Stimulated activated CD4-positive, alpha-beta T cell treated with anti-CD3 and anti-CD28 coated beads, Interleukin-2, amount 100 ng/mL, for 48 hours (primary cell): ENCODE measurements at regions not wholly inside any gene's neighbourhood (a gene's known extent, or its start where the extent isn't known, plus 50 kb on each side); places are given as distances from the start of the nearest gene placed in this dataset.

Source experiments
- DNase-seq, 2 donors: peaks; one replicate each; pipeline ENCODE4 v3.0.0-alpha.2; 2020

DNA sequence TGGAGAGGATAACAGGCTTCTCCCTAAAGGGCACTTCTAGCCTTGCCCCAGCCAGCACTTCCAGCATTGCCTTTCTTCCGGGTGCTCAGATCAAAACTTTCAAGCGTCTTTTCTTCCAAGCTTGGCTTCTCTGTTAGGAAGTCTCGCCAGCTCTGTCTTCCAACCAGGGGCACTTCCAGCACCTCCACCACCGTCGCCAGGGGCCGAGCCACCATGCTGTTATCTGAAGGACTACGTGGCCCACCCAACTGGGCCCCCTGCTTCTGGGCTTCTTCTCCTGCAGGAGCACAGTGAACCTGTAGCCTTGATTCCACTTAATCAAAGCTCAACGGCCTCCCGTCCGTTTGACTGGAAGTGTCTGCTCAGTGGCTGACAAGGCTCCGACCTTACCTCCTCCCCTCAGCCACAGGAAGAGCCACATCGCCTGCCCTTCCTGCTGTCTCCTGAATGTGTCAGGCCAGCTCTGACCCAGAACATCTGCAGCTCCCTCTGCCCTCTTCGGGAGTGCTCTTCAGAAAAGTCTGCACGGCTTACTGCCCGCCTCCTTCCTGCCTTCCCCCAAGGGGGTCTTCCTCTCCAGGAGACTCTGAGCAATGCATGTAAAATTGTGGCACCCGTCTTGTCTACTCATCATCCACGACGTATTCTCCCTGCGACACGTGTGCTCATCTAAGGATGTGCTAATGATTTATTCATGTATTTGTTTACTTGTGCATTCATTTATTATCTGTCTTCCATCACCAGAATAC is 527.0 kb downstream of the CDH26 start:
- DNase-seq = no peak

- DNase-seq = no peak
These were observed 528.1 kb downstream of the CDH26 start for GRCh38 chr20:60486315-60486714.

DNA sequence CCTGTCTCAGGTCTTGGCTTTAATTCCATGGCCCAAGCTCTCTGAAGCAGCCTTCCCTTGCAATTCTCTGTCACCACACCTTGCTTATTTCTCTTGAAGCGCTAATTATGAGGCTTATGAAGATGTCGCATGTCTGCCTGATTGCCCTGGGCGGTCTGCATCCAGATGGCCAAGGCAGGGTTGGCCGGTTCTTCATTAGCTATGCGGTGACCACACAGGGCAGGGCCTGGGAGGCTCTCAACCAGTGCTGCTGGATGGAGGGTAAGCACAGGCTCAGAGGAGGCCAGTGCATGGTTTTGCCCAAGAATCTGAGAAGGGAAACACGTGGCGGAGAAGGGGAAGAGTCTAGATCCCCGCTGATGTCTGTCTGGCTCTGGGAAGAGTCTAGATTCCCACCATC is 528.7 kb downstream of the CDH26 start:
- no peak for DNase-seq

DNA sequence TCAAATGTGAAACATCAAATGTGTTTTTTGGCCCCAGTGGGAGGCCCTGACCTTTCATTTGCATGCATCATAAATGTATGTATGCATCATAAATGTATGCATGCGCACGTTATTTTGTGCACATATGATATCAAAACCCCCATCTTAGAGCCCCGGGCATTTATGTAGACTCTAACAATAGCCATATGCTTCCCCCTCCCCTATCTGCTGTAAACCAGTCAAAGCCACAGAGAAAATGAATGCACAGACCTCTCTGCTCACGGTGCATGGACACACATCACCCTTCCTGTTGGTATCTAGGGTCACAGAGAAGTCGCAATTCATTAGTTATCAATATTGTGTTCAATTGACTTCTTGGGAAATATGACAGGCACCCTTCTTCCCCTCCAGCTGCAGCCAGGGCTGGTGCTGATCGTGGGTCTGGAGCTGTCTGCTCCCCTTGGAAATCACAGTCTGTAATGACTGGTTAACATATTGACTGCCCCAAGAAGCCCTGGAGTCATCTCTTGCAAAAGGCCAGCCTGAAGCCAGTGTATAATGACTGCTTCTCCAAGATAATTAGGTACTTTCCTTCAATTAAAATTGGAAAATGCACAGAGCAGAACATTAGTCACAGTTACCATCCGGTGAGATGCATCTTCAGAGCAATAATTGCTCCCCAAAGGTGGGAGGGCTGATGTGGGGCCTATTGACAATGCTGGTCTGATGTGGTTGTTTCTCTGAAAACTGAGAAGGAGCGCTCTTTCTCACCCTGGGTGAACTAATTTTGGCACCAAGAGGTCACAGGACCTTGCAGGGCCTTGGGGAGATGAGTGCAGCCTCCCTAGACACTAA is 532.2 kb downstream of the CDH26 start:
- no peak for DNase-seq

GRCh38 chr20:60491051-60491581 is 532.9 kb downstream of the CDH26 start:
- no peak for DNase-seq

DNA sequence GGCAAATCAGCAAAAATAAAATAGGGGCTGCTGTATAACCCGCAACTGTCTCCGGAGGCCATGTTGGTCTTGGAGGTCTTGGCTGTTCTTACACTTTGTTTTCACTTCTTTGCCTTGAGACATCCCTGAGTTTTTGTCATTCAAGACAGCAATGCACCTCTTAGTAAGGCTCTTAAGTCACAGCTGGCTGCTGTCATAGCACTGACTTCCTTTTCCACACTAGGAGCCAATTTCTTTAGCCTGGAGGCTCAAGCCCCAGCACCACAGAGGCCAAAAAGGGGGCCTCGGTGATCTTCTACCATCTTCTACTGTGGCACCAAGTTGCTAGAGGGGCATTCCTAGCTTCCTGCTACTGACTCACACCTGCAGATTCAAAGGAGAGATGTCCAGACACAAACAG is 536.3 kb downstream of the CDH26 start:
- DNase-seq = no peak

DNA sequence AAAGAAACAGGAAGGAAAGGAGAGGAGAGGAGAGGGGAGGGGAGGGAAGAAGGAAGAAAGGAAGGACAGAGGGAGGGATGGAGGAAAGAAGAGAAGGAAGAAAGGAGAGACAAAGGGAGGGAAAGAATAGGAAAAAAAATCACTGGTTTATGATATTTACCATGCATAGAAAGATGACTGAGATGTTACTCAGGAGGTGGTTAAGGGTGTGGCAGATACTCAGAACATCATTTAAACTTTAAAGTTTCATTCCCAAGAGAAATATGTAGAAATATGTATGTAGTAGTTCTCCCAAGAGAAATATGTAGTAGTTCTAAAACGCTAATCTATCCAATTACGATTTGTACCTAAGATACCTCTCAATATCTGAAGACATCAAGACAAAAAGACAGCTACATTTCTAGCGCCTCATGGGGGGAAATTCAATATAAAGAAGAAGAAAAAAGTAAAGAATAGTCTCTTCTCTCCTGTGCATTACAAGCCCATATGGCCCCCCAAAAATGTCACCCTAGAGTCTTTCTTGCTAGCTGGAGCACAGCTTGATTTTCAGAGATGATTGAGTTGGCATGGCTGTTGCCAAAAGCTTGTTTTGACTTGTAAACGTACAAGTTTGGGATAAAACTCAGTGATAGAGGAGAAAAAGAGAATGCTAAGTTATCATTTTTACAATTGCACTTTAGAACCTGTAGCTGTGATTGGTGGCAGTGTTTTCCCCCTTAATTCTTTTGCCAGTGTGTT is 539.2 kb downstream of the CDH26 start:
- no peak for DNase-seq

DNA sequence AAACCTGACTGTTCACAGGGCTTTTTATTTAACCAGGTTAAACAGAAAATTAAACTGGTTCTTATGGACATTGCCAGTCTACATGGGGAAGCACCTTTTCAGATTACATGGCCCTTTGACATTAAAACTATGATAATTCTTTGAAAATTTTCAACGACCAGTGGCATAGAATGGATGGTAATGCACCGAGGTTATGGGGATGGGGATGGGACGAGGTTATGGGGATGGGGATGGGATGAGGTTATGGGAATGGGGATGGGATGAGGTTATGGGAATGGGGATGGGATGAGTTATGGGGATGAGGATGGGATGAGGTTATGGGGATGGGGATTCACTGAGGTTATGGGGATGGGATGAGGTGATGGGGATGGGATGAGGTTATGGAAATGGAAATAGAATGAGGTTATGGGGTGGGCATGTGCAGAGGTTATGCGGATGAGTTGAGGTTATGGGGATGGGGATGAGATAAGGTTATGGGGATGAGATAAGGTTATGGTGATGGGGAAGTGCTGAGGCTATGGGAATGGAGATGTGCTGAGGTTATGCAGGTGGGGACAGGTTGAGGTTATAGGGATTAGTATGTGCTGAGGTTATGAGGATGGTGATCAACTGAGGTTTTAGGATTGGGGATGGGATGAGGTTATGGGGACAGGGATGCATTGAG is 541.9 kb downstream of the CDH26 start:
- no peak for DNase-seq

DNA sequence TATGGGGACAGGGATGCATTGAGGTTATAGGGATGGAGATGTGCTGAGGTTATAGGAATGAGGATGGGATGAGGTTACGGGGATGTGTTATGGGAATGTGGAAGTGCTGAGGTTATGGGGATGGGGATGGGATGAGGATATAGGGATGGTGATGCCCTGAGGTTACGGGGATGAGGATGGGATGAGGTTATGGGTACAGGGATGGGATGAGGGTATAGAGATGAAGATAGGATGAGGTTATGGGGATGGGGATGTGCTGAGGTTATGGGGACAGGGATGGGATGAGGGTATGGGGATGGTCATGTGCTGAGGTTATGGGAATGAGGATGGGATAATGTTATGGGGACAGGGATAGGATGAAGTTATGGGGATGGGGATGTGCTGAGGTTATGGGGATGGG is 542.8 kb downstream of the CDH26 start:
- no peak for DNase-seq

DNA sequence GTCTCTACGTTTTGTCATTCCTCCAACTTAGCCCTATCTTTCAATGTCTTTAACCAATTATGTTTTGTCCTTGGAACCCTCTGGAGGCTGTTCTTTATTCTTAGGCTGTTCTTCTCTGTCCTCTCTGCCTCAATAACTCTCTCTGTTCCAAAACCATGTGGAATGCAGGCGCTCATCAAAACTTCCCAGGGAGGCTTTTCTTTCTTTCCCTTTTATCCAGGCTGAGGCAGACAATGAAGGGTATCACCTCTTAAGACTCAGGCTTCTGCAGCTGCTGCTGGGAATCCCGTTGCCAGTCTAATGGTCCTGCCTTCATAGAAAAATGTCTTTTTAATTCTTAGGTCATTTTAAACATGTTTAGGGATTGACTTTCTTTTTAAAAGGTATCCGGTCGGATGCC is 544.7 kb downstream of the CDH26 start:
- DNase-seq = no peak

DNA sequence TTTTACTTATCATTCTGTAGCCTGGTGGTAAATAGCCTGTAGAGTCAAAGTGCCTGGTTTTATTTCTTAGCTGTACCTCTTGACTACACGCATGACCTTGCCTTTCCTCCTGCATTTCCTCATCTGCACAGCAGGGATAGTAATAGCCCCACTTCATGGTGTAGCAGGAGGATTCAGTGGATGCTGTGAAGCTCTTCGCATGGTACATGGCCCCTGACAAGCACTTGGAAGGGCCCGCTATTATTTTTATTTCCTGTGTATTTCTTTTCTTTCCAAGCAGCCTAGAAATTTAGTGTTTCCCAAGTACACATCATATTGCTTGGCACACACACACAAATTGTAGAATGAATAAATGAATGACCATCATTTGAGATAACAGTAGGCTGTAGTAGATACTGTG is 547.2 kb downstream of the CDH26 start:
- no peak for DNase-seq

DNA sequence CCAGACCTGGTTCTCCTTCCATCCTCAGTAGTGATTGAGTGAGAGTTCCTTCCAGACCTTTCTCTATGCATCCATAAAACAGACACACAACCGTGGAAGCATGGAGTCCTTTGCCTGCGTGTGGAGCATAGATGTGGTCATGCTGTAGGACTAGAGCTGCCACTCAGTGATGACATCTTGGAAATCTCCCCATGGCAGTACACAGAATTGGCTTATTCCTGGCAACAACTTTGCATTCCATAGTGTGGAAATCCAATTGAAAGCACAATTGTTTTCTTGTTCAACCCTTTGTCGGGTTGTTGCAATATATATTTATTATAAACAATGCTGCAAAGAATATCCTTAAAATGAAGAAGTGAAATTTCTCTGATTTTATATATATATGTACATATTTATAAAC is 547.8 kb downstream of the CDH26 start:
- no peak for DNase-seq

- DNase-seq = no peak
These were observed 549.0 kb downstream of the CDH26 start for GRCh38 chr20:60507087-60507694.

DNA sequence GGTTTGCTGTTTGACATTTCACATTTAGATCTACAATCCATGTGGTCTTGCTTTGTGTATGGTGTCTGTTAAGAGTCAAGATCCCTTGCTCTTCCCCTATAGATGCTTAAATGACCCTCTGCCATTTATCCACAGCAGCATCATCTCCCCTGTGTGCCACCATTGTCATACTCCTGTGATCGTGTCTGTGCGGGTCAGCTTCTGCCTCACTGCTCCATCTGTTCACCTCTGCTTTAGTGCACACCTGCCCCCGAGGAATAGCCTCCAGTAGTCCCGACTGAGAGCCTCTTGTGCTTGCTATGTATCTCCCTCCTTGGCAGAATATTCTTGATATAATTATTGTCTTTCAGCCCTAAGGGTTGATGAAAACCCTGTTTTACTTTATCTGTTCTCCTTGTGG is 551.2 kb downstream of the CDH26 start:
- no peak for DNase-seq

DNA sequence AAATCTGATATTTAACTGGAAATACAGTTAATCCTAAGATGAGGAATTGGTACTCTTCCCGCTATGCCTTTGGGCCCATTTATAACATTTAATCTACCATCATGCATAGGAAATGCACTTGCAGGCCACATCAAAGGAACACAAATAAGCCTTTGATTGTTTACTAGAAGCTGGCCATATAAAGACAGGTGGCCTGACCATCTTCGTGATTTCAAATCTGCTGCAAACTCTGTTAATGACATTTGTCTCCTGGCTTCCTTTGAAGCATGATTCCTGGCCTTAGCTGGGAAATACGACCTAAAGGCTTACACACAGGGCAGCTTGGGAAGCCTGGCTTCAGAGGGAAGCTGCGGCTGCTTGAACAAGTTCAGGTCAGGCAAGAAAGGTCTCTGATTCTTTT is 552.1 kb downstream of the CDH26 start:
- no peak for DNase-seq

GRCh38 chr20:60512443-60512842 is 554.2 kb downstream of the CDH26 start:
- no peak for DNase-seq

- no peak for DNase-seq
These were observed 554.9 kb downstream of the CDH26 start for GRCh38 chr20:60513141-60513540.

GRCh38 chr20:60516442-60516841 is 558.2 kb downstream of the CDH26 start:
- no peak for DNase-seq

GRCh38 chr20:60518022-60518421 is 559.8 kb downstream of the CDH26 start:
- DNase-seq = no peak

DNA sequence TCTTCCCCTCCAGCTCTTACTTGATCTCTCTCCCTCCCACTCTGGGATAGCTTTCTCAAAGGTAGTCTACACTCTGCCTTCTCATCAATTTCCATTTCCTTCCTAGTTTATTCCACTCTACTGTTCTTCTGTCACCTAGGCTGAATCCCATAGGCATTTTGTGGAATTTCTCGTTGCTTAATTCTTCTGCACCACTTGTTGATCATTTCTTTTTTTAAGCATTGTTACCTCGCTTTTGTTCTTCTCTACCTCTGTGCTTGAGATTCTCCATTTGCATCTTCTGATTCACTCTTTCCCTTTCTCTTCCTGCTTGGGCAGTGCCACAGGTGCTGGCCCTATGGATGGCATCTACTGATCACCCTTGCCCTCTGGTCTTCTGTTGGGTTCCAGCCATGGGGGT is 567.2 kb downstream of the CDH26 start:
- DNase-seq = no peak

- DNase-seq = no peak
These were observed 569.4 kb downstream of the CDH26 start for GRCh38 chr20:60527656-60528055.

- DNase-seq = no peak
These were observed 569.9 kb downstream of the CDH26 start for GRCh38 chr20:60528141-60528540.
